B cell (primary cell): ENCODE measurements at regions not wholly inside any gene's neighbourhood (a gene's known extent, or its start where the extent isn't known, plus 50 kb on each side); places are given as distances from the start of the nearest gene placed in this dataset.

Experiments
- ATAC-seq: fragments of 200-7000 bp; cut with Tn5 transposase; one replicate; pipeline ENCODE4 v1.10.0; 2021; ENCODE audit warnings: low read depth, mild to moderate bottlenecking, moderate number of reproducible peaks, moderate library complexity
- CTCF ChIA-PET: fragments of 350-600 bp; sonication (Branson Sonifier 250); formaldehyde crosslinking; loops from one replicate; lab custom pipeline; 2021; ENCODE audit warnings: antibody characterized with exemption, inconsistent platforms; lab: Charles Lee
- POLR2A ChIA-PET: fragments of 350-600 bp; sonication (Branson Sonifier 250); formaldehyde crosslinking; loops from one replicate; lab custom pipeline; 2021; ENCODE audit warnings: antibody characterized with exemption; lab: Charles Lee
- DNase-seq: peaks from one replicate; pipeline ENCODE4 v3.0.0; 2013
- H2AFZ ChIP-seq: 2 replicates; pipeline ENCODE4 v1.6.1; 2012; ENCODE audit warnings: mild to moderate bottlenecking, low read depth, low read length; ENCODE audit not compliant: insufficient read depth, poor library complexity, severe bottlenecking
- H3K27ac ChIP-seq, 2 donors: 1 replicate in 1 of 2; 2 replicates in 1 of 2; pipeline ENCODE4 v1.5.1; 2012 to 2013; ENCODE audit warnings: low read length in 2 of 2, mild to moderate bottlenecking in 2 of 2, moderate library complexity in 1 of 2
- H3K27me3 ChIP-seq, 4 experiments: fragments of 200-600 bp in 1 of 4; sonication (generic) in 1 of 4; replicated peaks in 1 of 4; 1 replicate in 2 of 4; 2 replicates in 2 of 4; pipeline versions ENCODE4 v1.6.1 to v1.7.0; 2013 to 2016; ENCODE audit warnings: low read length in 3 of 4, mild to moderate bottlenecking in 2 of 4, mixed read lengths in 1 of 4, moderate library complexity in 1 of 4; ENCODE audit not compliant: insufficient read depth in 4 of 4, control insufficient read depth in 3 of 4; ENCODE audit errors: control extremely low read depth in 1 of 4
- H3K36me3 ChIP-seq, 2 experiments: replicated peaks in 1 of 2; 1 replicate in 1 of 2; 2 replicates in 1 of 2; pipeline versions ENCODE4 v1.6.1 to v1.7.1; 2013; ENCODE audit warnings: low read length in 1 of 2; ENCODE audit not compliant: insufficient read depth in 2 of 2, control insufficient read depth in 1 of 2; ENCODE audit errors: control extremely low read depth in 1 of 2, extremely low read depth in 1 of 2
- H3K4me1 ChIP-seq, 2 donors: fragments of 200-600 bp in 1 of 2; sonication (generic) in 1 of 2; 1 replicate in 1 of 2; 2 replicates in 1 of 2; pipeline versions ENCODE4 v1.5.1 to v1.6.1; 2013 to 2017; ENCODE audit warnings: low read length in 2 of 2; ENCODE audit not compliant: control insufficient read depth in 2 of 2, insufficient read depth in 2 of 2
- H3K4me2 ChIP-seq: replicated peaks from 2 replicates; pipeline ENCODE3; 2012; ENCODE audit warnings: mild to moderate bottlenecking, low read depth, low read length; ENCODE audit not compliant: poor library complexity, severe bottlenecking
- H3K4me3 ChIP-seq, 5 experiments: fragments of 200-600 bp in 1 of 5; sonication (generic) in 1 of 5; 1 replicate in 3 of 5; 2 replicates in 2 of 5; pipeline versions ENCODE4 v1.5.1 to v1.7.0; 2011 to 2016; ENCODE audit warnings: low read length in 4 of 5, mild to moderate bottlenecking in 4 of 5, low read depth in 2 of 5, control low read depth in 1 of 5, moderate library complexity in 1 of 5; ENCODE audit not compliant: insufficient read depth in 1 of 5; ENCODE audit errors: control extremely low read depth in 1 of 5, extremely low read depth in 1 of 5
- H3K79me2 ChIP-seq: fragments of 200-600 bp; sonication (generic); one replicate; pipeline ENCODE4 v1.6.0; 2016; ENCODE audit warnings: low read length; ENCODE audit not compliant: control insufficient read depth, insufficient read depth
- H3K9ac ChIP-seq: fragments of 200-600 bp; sonication (generic); 2 replicates; pipeline ENCODE4 v1.6.1; 2017; ENCODE audit warnings: mild to moderate bottlenecking, low read length, moderate library complexity
- H3K9me3 ChIP-seq, 3 donors: one replicate each; pipeline versions ENCODE4 v1.6.1 to v1.7.1; 2013; ENCODE audit warnings: low read length in 2 of 3; ENCODE audit not compliant: control insufficient read depth in 2 of 3, insufficient read depth in 1 of 3; ENCODE audit errors: control extremely low read depth in 1 of 3
- H4K20me1 ChIP-seq: 2 replicates; pipeline ENCODE4 v1.6.0; 2012; ENCODE audit warnings: mild to moderate bottlenecking, low read length; ENCODE audit not compliant: insufficient read depth, control insufficient read depth, poor library complexity, severe bottlenecking
- H3K27ac Mint-ChIP-seq: one replicate; pipeline ENCODE4 v1.8.0; 2021; ENCODE audit warnings: mixed read lengths
- H3K27me3 Mint-ChIP-seq: one replicate; pipeline ENCODE4 v1.8.0; 2021; ENCODE audit warnings: mixed read lengths
- H3K4me1 Mint-ChIP-seq: one replicate; pipeline ENCODE4 v1.8.0; 2021; ENCODE audit warnings: mixed read lengths
- H3K4me3 Mint-ChIP-seq: one replicate; pipeline ENCODE4 v1.8.0; 2021; ENCODE audit warnings: mixed read lengths
- H3K9me3 Mint-ChIP-seq: one replicate; pipeline ENCODE4 v1.8.0; 2022; ENCODE audit warnings: mixed read lengths; ENCODE audit not compliant: insufficient read depth
- CTCF ChIP-seq: fragments of 200-600 bp; IDR thresholded peaks from one replicate; pipeline ENCODE4 v1.8.0; 2022; ENCODE audit warnings: antibody characterized with exemption, mild to moderate bottlenecking
- EZH2 ChIP-seq: IDR thresholded peaks from 2 replicates; pipeline ENCODE4 v1.6.1; 2012; ENCODE audit warnings: borderline replicate concordance, low read depth, mild to moderate bottlenecking, moderate library complexity, low read length; ENCODE audit not compliant: insufficient read depth, poor library complexity, severe bottlenecking
- WGBS: methylation state at CpG from one replicate; pipeline ENCODE4 v1.1.5; 2013; ENCODE audit warnings: missing lambda C conversion rate; ENCODE audit not compliant: insufficient coverage; 5-methylcytosine and 5-hydroxymethylcytosine counted together
- intact Hi-C: fragments of 100-400 bp; cut with micrococcal nuclease; formaldehyde crosslinking; loops from one replicate; pipeline ENCODE4 v1.10.0; 2022

GRCh38 chr2:8568543-8569302, 113.1 kb upstream of the ID2 start:
- TF ChIP-seq EZH2 = no peak
- Mint-ChIP-seq H3K4me1 (peaks cover 16% of the 10 kb centered on the region), H3K9me3 (no peaks in the 10 kb centered on the region), H3K4me3 (no peak overlapping the region), H3K27ac (no peak overlapping the region), H3K27me3 (peaks cover 58% of the 10 kb centered on the region)
- H3K4me2 ChIP-seq = no peak overlapping the region
- DNase-seq (no peak), ATAC-seq (no peak)
- WGBS = 92% methylated on average over 7 of the region's 12 CpGs
- POLR2A ChIA-PET = no interaction called here
- H3K9me3 ChIP-seq = peaks cover 0 to 10% (median 1%) of the 10 kb centered on the region in 3 donors
- H3K9ac ChIP-seq = no peak overlapping the region
- peaks cover 0 to 41% (median 6%) of the 10 kb centered on the region in 4 experiments for H3K27me3 ChIP-seq
- no peak overlapping the region for H3K4me3 ChIP-seq
- no peak overlapping the region for H3K27ac ChIP-seq
- H3K36me3 ChIP-seq = no peaks in the 10 kb centered on the region
- CTCF ChIA-PET = no interaction called here
- H3K4me1 ChIP-seq = peaks cover 0 to 22% of the 10 kb centered on the region in 2 donors
- H3K79me2 ChIP-seq = no peaks in the 10 kb centered on the region
- no peaks in the 10 kb centered on the region for H4K20me1 ChIP-seq
- H2AFZ ChIP-seq = no peak overlapping the region
- intact Hi-C loops = no loop called here

- no peaks in the 10 kb centered on the region for H3K9me3 Mint-ChIP-seq
- Histone ChIP-seq H4K20me1 (no peaks in the 10 kb centered on the region), H3K9ac (no peak overlapping the region), H3K4me3 (no peak overlapping the region), H3K36me3 (no peaks in the 10 kb centered on the region), H3K9me3 (peaks cover 0 to 11% (median 1%) of the 10 kb centered on the region in 3 donors), H2AFZ (no peak overlapping the region), H3K79me2 (no peaks in the 10 kb centered on the region), H3K4me1 (peaks cover 6 to 26% of the 10 kb centered on the region in 2 donors), H3K27ac (no peak overlapping the region), H3K27me3 (peaks cover 0 to 45% (median 9%) of the 10 kb centered on the region in 4 experiments), H3K4me2 (no peak overlapping the region)
- TF ChIP-seq EZH2 = no peak
- TF ChIP-seq CTCF = no peak
- no peak for ATAC-seq
- H3K4me3 Mint-ChIP-seq = no peak overlapping the region
- intact Hi-C loops = no loop called here
- peaks cover 22% of the 10 kb centered on the region for H3K4me1 Mint-ChIP-seq
- no peak for DNase-seq
- 89% methylated on average over 8 of the region's 11 CpGs for whole genome bisulfite sequencing
- peak overlapping the region; percentile 26 for H3K27ac Mint-ChIP-seq
- ChIA-PET CTCF (no interaction called here), POLR2A (no interaction called here)
- H3K27me3 Mint-ChIP-seq = peaks cover 64% of the 10 kb centered on the region
These were observed 112.4 kb upstream of the ID2 start for GRCh38 chr2:8569332-8569930.
